HT-29 (cell line): ENCODE measurements at regions not wholly inside any gene's neighbourhood (a gene's known extent, or its start where the extent isn't known, plus 50 kb on each side); places are given as distances from the start of the nearest gene placed in this dataset.
"Not testable (repeated sequence)": the region's sequence is repeated elsewhere in the genome, so short reads cannot be mapped to it uniquely, and the experiment has no call there.

Source experiments
- DNase-seq: peaks from one replicate; pipeline ENCODE4 v3.0.0-alpha.2; 2015; ENCODE audit warnings: low spot score

- DNase-seq = not testable (repeated sequence)
These were observed 84.5 kb downstream of the IDS start for GRCh38 chrX:149420566-149420965.

DNA sequence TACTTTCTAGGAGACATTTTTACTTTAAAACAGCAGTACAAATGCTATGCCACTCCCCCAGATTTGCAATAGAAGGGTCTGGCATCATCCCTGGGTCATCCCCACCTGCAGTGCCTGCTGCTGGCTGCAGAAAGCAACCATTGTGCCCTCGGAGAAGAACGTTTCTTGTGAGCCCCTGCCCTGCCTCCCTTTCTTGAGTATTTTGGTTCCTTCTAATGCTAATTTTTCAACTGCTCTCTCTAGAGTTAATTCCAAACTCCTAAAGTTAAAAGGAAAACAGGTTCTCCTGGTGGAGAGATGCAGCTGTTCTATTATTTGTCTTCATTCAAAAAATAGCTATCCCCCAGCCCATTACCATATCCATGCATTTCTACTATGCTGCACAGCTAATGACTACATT is 107.1 kb downstream of the IDS start:
- DNase-seq = no peak

- peak; percentile 16 for DNase-seq
These were observed 112.2 kb downstream of the IDS start for GRCh38 chrX:149392921-149393320.

- DNase-seq = no peak
These were observed 121.3 kb downstream of the IDS start for GRCh38 chrX:149383852-149384251.

DNA sequence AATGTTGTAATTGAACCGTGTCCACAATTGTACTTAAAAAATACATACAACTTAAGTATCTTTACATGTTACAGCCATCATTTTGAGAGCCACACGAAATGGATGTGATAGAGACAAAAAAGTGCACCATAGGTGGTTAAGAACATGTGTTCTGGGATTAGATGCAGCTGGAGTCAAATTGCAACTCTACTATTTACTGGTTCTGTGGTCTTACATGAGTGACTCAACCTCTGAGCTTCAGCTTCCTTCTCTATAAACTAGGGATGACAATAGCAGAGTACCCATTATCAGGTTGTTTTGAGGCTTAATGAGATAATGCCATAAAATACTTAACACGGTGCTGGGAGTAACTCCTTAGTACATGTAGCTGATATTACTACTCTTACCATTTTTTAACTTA is 130.4 kb downstream of the IDS start:
- no peak for DNase-seq

DNA sequence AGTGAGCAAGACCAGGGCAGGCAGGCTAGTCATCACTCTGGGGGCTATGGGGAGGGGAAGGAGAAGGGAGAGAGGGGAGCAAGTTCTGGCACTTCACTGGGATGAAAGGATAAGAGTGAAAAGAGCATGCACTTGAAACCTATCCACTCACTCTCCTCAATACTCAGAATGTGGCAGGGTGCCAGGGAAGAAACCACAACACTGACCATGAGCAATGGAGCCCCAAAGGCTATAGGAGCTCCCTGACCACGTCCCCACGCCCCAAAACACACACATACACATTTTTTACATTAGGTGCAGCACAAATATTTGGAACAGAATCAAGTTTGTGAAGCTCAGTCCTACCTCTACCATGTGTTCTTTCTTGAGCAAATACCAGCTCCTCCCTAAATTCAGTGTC is 132.2 kb downstream of the IDS start:
- DNase-seq = no peak

DNA sequence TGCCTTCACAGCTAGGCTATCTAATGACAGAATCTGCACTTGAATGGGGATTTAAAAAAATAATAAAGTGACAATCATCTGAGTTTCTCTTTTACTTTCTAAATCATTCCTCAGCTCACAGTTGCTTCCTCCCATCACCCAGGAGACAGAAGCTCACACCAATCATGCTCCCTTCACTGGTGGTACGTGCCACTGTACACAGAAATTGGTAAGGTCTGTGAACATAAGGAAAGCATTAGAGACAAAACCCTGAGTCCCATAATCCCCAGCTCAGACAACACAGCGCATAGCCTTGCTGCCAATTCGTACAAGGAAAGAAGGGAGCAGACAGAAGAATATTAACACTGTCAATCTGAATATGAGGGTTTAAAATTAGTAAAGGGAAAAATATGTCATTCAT is 133.1 kb downstream of the IDS start:
- DNase-seq = no peak

DNA sequence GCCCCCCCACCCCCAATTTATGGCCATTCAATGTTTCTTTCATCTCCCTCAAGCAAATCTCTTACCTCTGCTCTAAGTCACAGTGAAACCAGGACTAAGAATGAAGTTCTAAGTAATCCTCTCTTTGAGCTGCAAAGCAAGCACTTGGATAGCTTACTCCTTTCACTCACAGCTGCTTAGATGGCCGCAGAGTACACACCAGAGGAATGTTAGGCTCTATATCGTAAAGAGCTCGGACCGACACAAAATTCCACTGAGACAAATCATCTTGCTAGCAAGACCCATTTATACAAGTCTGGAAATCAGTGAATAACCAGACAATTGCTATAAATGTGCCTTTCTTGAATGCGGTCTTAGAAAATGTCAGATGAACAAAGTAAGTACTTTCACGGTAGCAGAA is 135.0 kb downstream of the IDS start:
- no peak for DNase-seq

GRCh38 chrX:149365552-149365951 is 139.6 kb downstream of the IDS start:
- no peak for DNase-seq

DNA sequence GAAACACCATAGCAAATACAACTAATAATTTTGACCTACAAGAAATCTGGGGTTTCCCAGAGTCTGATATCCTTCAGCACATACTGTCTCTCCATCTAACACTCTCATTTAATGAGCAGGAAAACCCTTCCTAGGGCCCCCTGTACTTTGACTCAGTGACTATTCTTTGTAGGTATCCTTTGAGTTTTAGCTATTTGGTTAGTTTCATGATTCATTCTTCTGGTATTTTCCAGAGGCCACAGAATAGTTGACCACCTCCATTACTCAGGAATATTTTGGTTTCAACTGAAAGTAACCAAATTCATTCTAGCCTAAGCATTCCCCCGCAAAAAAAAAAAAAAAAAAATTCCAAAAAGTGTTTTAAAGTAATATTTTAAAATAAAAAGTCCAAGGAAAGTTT is 140.0 kb downstream of the IDS start:
- no peak for DNase-seq

GRCh38 chrX:149363965-149364364 is 141.1 kb downstream of the IDS start:
- no peak for DNase-seq

GRCh38 chrX:149346306-149346705 is 158.8 kb downstream of the IDS start:
- no peak for DNase-seq

DNA sequence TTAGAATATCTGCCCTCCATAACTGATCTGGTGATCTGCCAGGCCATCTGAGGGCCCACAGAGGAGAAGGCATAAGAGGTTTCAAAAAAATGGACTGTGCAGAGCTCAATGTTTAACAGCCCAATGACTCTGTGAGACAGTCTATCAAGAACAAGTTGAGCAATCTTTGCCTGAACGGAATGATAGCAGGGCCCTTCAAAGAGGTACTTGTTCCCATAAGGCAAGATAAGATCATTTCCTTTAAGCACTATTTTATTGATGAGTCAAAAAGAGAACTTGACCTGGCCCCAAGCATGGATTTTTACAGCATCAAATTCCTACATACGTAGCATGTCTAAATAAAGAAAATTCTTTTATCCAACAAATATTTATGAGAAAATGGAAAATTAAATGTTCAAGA is 182.8 kb downstream of the IDS start:
- DNase-seq = no peak

- DNase-seq = no peak
These were observed 191.2 kb downstream of the IDS start for GRCh38 chrX:149313871-149314371.

DNA sequence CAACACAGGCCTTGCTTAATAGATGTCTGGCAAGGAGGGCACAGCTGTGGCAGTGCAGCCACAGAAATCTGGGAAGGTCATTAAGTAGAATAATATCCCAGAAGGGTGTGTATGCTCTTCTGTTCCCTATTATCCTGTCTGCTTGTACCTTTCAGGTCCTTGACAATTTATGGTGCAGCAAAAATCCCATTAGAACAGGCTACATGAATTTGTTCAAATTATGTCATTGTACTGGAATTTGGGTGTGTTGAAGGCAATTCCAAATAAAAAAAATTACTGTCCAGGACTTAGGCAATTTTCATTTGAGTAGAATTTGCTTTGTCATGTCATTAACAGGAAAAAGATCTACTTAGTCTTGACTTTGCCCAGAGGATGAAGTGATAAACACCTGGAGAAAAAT is 192.1 kb downstream of the IDS start:
- DNase-seq = no peak

GRCh38 chrX:149312097-149312496 is 193.0 kb downstream of the IDS start:
- DNase-seq = no peak

GRCh38 chrX:149302705-149303104 is 202.4 kb downstream of the IDS start:
- no peak for DNase-seq

- no peak for DNase-seq
These were observed 207.0 kb downstream of the IDS start for GRCh38 chrX:149298111-149298510.

GRCh38 chrX:149296092-149296491 is 209.0 kb downstream of the IDS start:
- DNase-seq = no peak

- DNase-seq = peak; percentile 78
These were observed 218.2 kb downstream of the IDS start for GRCh38 chrX:149286940-149287349.

- DNase-seq = no peak
These were observed 220.5 kb downstream of the IDS start for GRCh38 chrX:149284616-149285015.

- no peak for DNase-seq
These were observed 221.3 kb downstream of the IDS start for GRCh38 chrX:149283853-149284252.

- no peak for DNase-seq
These were observed 222.2 kb downstream of the IDS start for GRCh38 chrX:149282909-149283308.

GRCh38 chrX:149280011-149280410 is 225.1 kb downstream of the IDS start:
- no peak for DNase-seq

GRCh38 chrX:149275836-149276235 is 229.3 kb downstream of the IDS start:
- DNase-seq = no peak
